Activated B cell treated with CpG ODN at 0.5 μM for 24 hours (primary cell): ENCODE measurements at regions not wholly inside any gene's neighbourhood (a gene's known extent, or its start where the extent isn't known, plus 50 kb on each side); places are given as distances from the start of the nearest gene placed in this dataset.

Experiments used
- ATAC-seq: fragments of 200-7000 bp; cut with Tn5 transposase; one replicate; pipeline ENCODE4 v1.10.0; 2021; ENCODE audit warnings: low read depth, mild to moderate bottlenecking, moderate library complexity
- CTCF ChIA-PET: fragments of 350-600 bp; sonication (Branson Sonifier 250); formaldehyde crosslinking; loops from one replicate; lab custom pipeline; 2021; ENCODE audit warnings: antibody characterized with exemption; lab: Charles Lee
- POLR2A ChIA-PET: fragments of 350-600 bp; sonication (Branson Sonifier 250); formaldehyde crosslinking; loops from one replicate; lab custom pipeline; 2021; ENCODE audit warnings: antibody characterized with exemption; lab: Charles Lee
- DNase-seq: peaks from one replicate; pipeline ENCODE4 v3.0.0; 2022
- H3K27ac Mint-ChIP-seq: one replicate; pipeline ENCODE4 v1.8.0; 2020; ENCODE audit warnings: mixed read lengths
- H3K27me3 Mint-ChIP-seq: one replicate; pipeline ENCODE4 v1.8.0; 2021; ENCODE audit warnings: mixed read lengths
- H3K36me3 Mint-ChIP-seq: one replicate; pipeline ENCODE4 v1.8.0; 2021; ENCODE audit warnings: low read depth, mixed read lengths
- H3K4me1 Mint-ChIP-seq: one replicate; pipeline ENCODE4 v1.8.0; 2021; ENCODE audit warnings: mixed read lengths
- H3K4me3 Mint-ChIP-seq: one replicate; pipeline ENCODE4 v1.8.0; 2020; ENCODE audit warnings: mild to moderate bottlenecking, mixed read lengths
- H3K9me3 Mint-ChIP-seq: one replicate; pipeline ENCODE4 v1.8.0; 2020; ENCODE audit warnings: mixed read lengths
- CTCF ChIP-seq: fragments of 200-600 bp; IDR thresholded peaks from one replicate; pipeline ENCODE4 v1.8.0; 2022; ENCODE audit warnings: antibody characterized with exemption, mild to moderate bottlenecking
- intact Hi-C: fragments of 100-400 bp; cut with micrococcal nuclease; formaldehyde crosslinking; loops from one replicate; pipeline ENCODE4 v1.15.1; 2024

DNA sequence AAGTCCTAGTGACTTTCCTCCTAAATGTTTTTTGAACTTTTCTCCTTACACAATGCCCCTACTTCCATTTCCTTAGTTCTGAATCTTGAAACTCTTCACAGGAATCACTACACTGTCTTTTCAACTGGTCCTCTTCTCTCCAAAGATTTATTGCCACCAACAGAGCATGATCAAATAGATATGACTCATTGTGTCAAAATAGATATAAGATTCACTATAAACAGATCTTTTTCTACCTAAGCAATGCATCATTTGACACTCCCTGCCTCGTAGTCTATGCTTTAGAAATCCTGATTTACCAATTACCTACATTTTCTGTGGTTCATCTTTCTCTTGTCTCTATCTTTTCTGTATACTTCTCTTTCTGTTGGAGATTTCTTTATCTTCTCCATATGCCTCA lies 789.6 kb upstream of the SLIT2 start:
- H3K4me1 Mint-ChIP-seq: no peaks in the 10 kb centered on the region
- ChIA-PET POLR2A (no interaction called here), CTCF (no interaction called here)
- DNase-seq (no peak), ATAC-seq (no peak)
- no peak for TF ChIP-seq CTCF
- H3K9me3 Mint-ChIP-seq: peaks cover 2% of the 10 kb centered on the region
- no peaks in the 10 kb centered on the region for H3K36me3 Mint-ChIP-seq
- H3K4me3 Mint-ChIP-seq: no peak overlapping the region
- intact Hi-C loops: no loop called here
- H3K27me3 Mint-ChIP-seq: no peaks in the 10 kb centered on the region
- H3K27ac Mint-ChIP-seq: no peak overlapping the region

DNA sequence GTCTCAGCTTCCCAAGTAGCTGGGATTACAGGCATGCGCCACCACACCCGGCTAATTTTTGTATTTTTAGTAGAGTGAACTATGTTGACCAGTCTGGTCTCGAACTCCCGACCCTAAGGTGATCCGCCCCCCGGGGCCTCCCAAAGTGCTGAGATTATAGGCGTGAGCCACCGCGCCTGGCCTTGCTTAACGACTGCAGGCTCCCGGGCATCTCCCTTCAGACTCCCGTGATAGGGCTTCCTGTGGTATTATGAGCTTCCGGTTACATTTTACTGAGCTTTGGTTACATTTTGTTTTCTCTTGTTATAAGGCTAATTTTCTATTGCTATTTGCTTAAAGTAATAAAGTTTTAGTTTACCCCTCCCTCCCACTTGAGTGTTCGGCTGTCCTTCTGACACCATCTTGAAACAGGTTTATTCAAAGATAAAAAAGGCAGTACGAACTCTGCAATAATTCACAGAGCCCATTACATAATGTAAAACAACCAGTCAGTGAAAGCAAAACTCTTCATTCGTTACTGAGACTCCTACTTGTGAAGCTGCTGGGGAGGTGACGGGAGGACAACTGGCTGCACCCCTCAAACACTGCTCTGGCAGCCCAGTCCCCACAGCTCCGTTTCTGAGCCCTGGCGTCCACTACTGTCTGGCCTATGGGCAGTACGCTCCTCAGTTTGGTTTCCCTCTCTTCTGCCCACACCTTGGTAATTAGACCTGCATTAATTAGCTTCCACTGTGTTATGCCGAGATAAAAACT lies 795.7 kb upstream of the SLIT2 start:
- Mint-ChIP-seq H3K4me1 (no peaks in the 10 kb centered on the region), H3K4me3 (no peak overlapping the region), H3K27me3 (no peaks in the 10 kb centered on the region), H3K9me3 (peaks cover 6% of the 10 kb centered on the region), H3K27ac (no peak overlapping the region), H3K36me3 (no peaks in the 10 kb centered on the region)
- POLR2A ChIA-PET: no interaction called here
- no peak for ATAC-seq
- TF ChIP-seq CTCF: no peak
- intact Hi-C loops: no loop called here
- CTCF ChIA-PET: no interaction called here
- DNase-seq: no peak

- Mint-ChIP-seq H3K27me3 (no peaks in the 10 kb centered on the region), H3K27ac (no peak overlapping the region), H3K36me3 (no peaks in the 10 kb centered on the region), H3K4me3 (no peak overlapping the region), H3K9me3 (peaks cover 7% of the 10 kb centered on the region), H3K4me1 (no peaks in the 10 kb centered on the region)
- ATAC-seq (no peak), DNase-seq (no peak)
- no peak for TF ChIP-seq CTCF
- POLR2A ChIA-PET: no interaction called here
- CTCF ChIA-PET: no interaction called here
- intact Hi-C loops: no loop called here
Observed at GRCh38 chr4:19455196-19455595, 796.5 kb upstream of the SLIT2 start.

GRCh38 chr4:19438233-19438632 lies 813.5 kb upstream of the SLIT2 start:
- TF ChIP-seq CTCF: no peak
- no peak for ATAC-seq
- Mint-ChIP-seq H3K27ac (no peak overlapping the region), H3K36me3 (no peaks in the 10 kb centered on the region), H3K4me3 (no peak overlapping the region), H3K27me3 (no peaks in the 10 kb centered on the region), H3K9me3 (peaks cover 12% of the 10 kb centered on the region), H3K4me1 (no peaks in the 10 kb centered on the region)
- intact Hi-C loops: no loop called here
- CTCF ChIA-PET: no interaction called here
- no peak for DNase-seq
- POLR2A ChIA-PET: no interaction called here

DNA sequence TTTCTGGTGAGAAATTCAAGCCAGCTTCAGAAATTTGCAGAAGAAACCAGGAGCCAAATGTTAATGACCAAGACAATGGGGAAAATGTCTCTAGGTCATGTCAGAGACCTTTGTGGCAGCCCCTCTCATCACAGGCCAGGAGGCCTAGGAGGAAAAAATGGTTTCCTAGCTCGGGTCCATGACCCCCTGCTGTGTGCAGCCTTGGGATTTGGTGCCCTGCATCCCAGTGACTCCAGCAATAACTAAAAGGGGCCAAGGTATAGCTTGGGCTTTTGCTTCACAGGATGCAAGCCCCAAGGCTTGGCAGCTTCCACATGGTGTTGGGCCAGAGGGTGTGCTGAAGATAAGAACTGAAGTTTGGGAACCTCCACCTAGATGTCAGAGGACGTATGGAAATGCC lies 814.7 kb upstream of the SLIT2 start:
- no peaks in the 10 kb centered on the region for H3K36me3 Mint-ChIP-seq
- H3K9me3 Mint-ChIP-seq: peaks cover 9% of the 10 kb centered on the region
- DNase-seq: no peak
- no peaks in the 10 kb centered on the region for H3K27me3 Mint-ChIP-seq
- intact Hi-C loops: no loop called here
- no peak overlapping the region for H3K4me3 Mint-ChIP-seq
- no peaks in the 10 kb centered on the region for H3K4me1 Mint-ChIP-seq
- TF ChIP-seq CTCF: no peak
- POLR2A ChIA-PET: no interaction called here
- CTCF ChIA-PET: no interaction called here
- H3K27ac Mint-ChIP-seq: no peak overlapping the region
- ATAC-seq: no peak
